RKO (cell line): ENCODE measurements at regions not wholly inside any gene's neighbourhood (a gene's known extent, or its start where the extent isn't known, plus 50 kb on each side); places are given as distances from the start of the nearest gene placed in this dataset.
"Not testable (repeated sequence)": the region's sequence is repeated elsewhere in the genome, so short reads cannot be mapped to it uniquely, and the experiment has no call there.

Experiments used
- DNase-seq: peaks from one replicate; pipeline ENCODE4 v3.0.0-alpha.2; 2016; ENCODE audit warnings: low spot score

DNA sequence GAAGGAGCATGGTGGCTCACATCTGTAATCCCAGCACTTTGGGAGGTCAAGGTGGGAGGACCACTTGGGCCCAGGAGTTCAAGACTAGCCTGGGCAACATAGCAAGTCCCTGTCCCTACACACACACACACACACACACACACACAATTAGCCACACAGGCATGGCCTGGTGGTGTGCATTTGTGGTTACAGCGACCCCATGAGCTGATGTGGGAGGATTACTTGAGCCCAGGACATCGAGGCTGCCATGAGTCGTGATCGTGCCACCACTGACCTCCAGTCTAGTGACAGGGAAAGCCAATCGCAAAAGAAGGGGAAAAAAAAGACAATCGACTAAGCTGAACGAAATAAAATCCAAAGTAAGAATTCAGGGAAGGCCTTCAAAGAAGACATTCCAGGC lies 67.9 kb downstream of the TBX3 start:
- DNase-seq: no peak

DNA sequence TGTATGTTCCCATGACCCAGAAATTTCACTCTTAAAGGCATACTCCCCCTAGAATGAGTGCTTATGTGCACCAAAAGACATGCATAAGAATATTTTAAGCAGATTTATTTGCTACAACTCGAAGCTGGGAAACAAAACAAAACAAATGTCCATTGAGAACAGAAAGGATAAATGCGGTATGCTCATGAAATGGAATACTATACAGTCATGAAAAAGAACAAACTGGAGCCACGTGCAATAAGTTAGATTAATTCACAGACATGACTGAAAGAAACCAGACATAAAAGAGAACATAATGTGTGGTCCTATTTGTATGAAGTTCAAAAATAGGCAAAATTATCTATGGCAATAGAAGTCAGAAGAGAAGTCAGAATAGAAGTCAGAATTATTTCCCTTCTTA lies 69.9 kb downstream of the TBX3 start:
- DNase-seq: no peak

DNA sequence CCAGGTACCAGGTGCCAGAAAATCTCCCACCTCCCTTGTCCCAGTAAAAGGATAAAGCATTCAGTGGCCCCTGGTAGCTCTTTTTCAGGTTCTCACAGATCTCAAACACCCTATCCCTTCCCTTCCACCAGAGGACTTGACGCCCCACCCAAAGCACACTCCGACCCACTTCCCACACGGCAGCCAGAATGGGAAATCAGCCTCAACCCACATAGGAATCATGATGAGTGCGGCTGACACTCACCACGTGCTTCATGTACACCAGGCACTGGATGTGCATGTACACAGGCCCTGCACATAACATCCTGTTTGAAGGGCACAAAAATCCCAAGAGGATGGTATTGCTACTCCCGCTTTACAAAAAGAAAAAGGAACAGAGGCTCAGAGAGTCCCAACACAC lies 71.9 kb downstream of the TBX3 start:
- DNase-seq: no peak

DNA sequence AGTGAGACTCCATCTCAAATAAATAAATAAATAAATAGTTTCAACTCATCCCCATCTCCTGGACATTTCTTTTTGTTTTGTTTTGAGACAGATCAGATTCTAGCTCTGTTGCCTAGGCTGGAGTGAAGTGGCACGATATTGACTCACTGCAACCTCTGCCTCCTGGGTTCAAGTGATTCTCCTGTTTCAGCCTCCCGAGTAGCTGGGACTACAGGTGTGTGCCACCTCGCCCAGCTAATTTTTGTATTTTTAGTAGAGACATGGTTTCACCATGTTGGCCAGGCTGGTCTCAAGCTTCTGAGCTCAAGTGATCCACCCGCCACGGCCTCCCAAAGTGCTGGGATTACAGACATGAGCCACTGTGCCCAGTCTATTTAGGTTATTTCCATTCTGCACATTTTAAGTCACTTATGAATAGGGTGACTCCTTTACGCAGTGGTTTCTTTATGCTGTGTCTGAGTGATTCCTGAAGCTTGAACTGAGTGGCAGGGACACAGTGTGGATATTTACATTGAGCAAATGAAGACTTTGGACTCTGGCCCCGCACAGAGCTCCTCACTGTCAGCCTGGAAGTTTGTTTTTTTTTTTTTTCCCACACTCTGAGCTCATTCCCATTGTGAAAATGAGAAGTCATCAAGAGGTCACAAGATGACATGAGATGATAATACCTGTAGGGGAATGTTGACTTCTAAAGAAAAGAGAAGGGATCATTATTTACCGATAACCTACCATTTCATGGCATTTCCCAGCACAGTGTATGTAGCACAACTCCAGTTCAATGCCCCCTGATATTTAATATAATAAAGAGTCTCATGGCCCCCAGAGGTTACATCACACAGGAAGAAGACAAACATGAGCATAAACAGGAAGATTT lies 72.6 kb downstream of the TBX3 start:
- DNase-seq: no peak

GRCh38 chr12:114608509-114608908 lies 75.5 kb downstream of the TBX3 start:
- DNase-seq: no peak

DNA sequence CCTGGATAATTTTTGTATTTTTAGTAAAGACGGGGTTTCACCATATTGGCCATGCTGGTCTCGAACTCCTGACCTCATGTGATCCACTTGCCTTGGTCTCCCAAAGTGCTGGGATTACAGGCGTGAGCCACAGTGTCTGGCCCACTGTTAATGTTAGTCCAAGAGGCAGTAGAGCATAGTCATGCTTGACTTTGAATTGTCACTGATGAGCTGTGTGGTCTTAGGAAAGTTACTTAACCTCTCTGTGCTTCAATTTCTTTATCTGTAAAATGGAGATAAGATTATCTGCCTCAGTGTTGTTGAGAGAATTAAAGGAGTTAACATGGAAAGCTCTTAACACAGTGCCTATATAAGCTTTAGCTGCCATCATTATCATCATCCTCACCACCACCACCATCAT lies 78.1 kb downstream of the TBX3 start:
- no peak for DNase-seq

DNA sequence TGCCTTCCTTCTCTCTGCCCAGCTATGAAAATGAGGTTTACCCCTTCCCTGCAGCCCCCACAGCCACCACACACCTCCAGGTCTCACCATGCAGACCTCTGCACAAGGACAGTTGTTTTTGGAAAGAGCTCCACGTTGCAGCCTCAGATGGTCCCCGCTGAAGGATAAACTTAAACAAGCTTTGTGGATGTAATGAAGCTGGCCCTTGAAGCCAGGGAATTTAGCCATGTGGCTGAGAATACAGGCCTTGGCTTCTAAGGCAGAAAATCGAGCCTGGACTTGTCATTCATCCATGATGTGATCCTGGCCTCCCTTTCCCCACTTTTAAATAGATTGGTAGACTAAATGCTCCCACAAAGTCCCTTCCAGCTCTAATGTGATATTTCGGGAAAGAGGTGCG lies 79.4 kb downstream of the TBX3 start:
- no peak for DNase-seq

GRCh38 chr12:114600584-114600983 lies 83.4 kb downstream of the TBX3 start:
- not testable (repeated sequence) for DNase-seq

- DNase-seq: no peak
Observed at GRCh38 chr12:114598111-114598510, 85.9 kb downstream of the TBX3 start.

DNA sequence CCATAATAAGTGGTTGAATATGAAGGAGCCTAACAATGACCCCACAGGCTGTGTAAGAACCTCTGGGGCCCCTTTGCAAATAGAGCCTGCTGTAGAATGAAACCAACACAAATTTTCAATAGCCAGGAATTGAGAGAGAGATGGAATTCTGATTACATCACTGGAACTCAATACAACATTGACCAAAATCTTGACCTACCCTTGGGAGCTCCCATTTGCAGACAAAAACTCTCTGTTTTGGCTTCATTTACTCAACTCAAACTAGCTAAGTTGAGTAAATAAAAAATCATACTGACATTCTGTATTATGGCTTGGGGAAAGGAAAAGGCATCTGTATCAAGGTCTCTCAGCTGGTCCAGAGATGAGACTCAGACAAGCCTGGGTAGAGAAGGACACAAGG lies 91.0 kb downstream of the TBX3 start:
- no peak for DNase-seq

DNA sequence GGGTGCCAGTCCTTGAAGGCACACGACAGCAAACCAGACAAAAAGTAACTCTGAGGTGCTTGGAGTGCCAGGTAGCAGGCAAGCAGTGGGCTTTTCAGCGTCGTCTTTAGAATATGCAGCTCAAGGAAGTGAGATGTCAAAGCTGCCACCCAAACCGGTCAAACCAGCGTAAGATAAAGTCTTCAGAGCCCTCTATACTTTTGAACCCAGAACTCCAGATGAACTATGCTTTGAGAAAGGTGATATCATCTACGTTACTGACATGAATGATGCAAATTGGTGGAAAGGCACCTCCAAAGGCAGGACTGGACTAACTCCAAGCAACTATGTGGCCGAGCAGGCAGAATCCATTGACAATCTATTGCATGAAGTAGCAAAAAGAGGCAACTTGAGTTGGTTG lies 95.9 kb downstream of the TBX3 start:
- DNase-seq: no peak

- no peak for DNase-seq
Observed at GRCh38 chr12:114580306-114580705, 103.7 kb downstream of the TBX3 start.

GRCh38 chr12:114579389-114579788 lies 104.6 kb downstream of the TBX3 start:
- no peak for DNase-seq

GRCh38 chr12:114562654-114563053 lies 121.3 kb downstream of the TBX3 start:
- DNase-seq: no peak

DNA sequence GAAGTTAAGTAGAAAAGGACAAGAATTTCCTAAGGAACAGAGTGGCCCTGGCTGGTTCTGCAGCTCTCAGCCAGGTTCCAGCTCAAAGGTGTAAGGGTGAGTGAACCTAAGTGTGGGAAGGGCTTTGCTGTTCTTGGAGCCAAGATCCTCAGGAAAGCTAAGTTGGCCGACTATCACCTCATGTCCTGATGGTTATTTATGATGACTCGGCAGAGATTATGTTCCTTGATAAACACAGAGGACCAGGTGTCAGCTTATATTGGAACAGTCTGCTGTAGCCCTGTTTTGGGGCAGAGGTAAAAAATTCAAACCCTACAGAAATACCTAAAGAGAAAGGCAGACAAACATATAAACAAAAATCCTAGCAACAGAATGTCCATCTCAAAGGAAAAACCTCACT lies 128.5 kb downstream of the TBX3 start:
- DNase-seq: no peak

DNA sequence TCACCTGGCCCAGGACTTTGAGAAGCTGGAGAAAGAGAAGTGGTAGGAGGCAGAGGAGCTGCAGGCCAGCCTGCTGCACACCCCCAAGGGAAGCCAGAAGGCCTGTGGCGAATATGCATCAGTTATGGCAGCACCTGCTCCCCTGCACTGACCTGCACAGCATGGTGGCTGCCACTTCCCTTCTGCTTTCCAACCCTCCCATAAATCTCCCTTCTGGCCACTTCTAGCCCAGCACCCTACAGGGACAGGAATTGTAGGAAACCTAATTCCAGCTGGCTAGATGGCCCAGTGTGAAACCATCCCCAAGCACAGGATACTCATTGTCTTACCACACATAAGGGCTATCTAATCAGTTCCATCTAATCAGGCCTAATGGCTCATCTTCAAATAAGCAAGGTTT lies 136.3 kb downstream of the TBX3 start:
- DNase-seq: no peak

DNA sequence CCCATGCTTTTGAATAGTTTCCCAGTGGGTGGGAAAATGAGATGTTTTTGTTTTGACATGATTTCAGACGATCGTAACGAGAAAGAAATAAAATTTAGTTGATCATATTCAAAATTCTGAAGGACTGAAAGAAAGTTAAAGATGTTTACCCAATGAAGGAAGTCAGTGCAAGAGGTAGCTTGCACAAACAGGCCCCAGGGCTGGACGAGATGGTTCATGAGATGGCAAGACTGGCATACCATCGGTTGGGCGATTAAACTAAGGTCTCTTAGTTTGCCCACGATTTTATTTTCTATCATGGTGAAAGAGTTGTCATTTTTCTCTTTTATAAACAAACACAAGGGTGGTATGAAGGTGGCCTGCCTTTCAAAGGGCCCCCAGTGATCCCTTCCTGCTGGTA lies 124.5 kb upstream of the TBX5 start:
- no peak for DNase-seq

DNA sequence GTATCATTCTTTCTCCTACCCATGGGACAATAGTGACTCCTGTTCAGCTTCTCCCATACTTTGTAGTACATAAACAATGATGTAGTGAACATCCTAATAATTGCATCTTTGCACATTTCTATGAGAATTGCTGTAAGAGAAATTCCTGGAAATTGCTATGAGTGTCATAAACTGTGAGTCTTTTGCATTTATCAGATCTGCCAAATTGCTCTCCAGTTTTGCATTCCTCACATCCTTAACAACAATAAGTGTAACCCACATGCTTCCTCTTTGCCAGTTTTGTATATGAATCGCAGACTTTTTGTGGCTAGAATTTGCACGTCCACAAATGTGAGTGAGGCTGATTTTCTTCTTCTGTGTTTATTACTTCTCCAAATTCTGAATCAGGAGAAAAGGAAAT lies 124.0 kb upstream of the TBX5 start:
- DNase-seq: no peak

GRCh38 chr12:114528766-114529165 lies 122.8 kb upstream of the TBX5 start:
- no peak for DNase-seq

DNA sequence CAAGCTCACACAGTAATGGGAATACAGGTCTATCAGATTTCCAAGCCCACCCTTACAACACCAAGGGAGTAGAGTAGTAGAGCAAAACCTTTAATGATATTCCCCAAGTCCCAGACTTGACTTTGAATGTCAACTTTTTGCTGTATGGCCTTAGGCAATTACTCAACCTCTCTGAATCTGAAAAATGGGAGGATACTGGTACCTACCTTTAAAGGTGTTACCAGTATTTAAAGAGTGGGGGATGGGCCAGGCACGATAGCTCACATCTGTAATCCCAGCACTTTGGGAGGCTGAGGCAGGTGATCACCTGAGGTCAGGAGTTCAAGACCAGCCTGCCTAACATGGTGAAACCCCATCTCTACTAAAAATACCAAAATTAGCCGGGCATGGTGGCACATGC lies 115.2 kb upstream of the TBX5 start:
- not testable (repeated sequence) for DNase-seq

DNA sequence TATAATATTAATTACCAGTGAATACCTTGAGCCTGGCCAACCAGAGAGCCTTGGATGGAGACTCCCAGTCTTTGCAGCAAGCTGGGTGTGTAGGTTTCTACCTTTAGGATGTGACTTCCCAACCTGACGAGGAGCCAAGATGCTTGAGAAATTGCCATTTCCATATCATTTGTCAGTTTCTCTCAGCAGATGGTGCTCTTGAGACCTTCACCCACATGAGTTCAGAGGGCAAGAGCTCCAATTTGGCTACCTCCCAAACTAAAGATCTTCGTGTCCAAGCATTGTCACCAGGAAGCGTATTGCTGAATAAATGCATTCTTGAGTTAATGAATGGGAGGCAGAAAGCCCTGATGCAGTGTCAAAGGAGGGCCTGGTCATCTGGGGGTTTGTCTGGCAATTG lies 106.4 kb upstream of the TBX5 start:
- DNase-seq: no peak

DNA sequence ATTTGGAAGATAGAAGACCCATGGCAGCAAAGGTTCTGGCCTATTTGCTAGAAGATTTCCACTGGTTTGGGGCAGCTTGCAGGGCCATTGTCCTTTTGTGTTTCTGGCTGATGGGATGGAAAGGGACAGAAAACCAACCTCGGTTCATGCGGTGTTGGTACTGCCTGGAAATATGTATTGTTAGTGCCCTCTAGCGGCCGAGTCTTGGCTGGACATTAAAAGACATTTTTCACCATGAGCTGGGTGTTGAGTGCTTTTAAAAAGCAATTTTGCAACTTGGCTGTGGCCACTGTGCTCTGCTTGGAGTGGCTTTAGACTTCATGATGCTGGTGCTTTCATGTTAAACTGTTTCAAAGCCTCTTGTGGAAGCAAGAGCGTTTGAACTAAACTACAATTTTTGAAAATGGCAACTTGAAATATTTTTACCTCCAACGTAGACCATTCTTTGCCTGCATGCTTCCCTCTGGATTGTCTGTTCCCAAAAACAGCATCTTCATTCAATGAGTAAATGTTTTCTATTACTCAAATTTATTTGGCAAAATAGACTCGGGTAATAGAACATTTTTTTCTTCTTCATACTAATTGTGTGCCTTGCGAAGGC lies 102.7 kb upstream of the TBX5 start:
- DNase-seq: peak; percentile 72

GRCh38 chr12:114506651-114507050 lies 100.7 kb upstream of the TBX5 start:
- no peak for DNase-seq

- no peak for DNase-seq
Observed at GRCh38 chr12:114504311-114504710, 98.4 kb upstream of the TBX5 start.
